SK-N-MC (cell line): ENCODE measurements at regions not wholly inside any gene's neighbourhood (a gene's known extent, or its start where the extent isn't known, plus 50 kb on each side); places are given as distances from the start of the nearest gene placed in this dataset.

ENCODE experiments used
- EZH2 ChIP-seq: fragments of 200-600 bp; sonication (generic); IDR thresholded peaks from one replicate; pipeline ENCODE4 v1.6.1; 2017; ENCODE audit warnings: antibody characterized with exemption
- POLR2AphosphoS5 ChIP-seq: IDR thresholded peaks from 2 replicates; pipeline ENCODE4 v1.6.1; 2012; ENCODE audit warnings: mild to moderate bottlenecking, low read depth, low read length, borderline replicate concordance

DNA sequence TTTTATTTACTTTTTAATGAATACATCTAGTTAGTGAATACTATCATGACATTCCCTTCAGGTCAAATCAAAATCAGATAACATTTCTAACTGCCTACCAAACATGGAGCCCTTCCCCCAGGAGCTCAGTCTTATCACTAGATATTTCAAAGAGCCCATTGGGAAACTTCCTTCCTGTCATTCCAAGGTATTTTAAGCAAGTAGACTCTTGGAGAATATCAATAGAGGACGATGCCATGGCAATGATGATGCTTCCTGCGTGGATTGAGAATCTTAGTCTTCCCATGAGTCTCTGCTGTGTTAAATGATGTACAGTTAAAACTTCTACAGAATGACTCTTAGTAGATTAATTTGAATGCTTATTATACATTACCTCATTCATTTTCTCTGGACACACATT is 384.9 kb downstream of the CENPW start:
- TF ChIP-seq POLR2AphosphoS5, result no peak
- TF ChIP-seq EZH2, result no peak
